ENCODE measurements at regions not wholly inside any gene's neighbourhood (a gene's known extent, or its start where the extent isn't known, plus 50 kb on each side); places are given as distances from the start of the nearest gene placed in this dataset.
A peak's percentile ranks its signal among the peaks of the same experiment; 100 is the strongest.

- no peak for DNase-seq (ENCODE audit: low spot score)
Observed at GRCh38 chr3:167958141-167958540, 137.6 kb downstream of the GOLIM4 start.

GRCh38 chr3:167952969-167953368, 142.8 kb downstream of the GOLIM4 start:
- no peak for DNase-seq (ENCODE audit: low spot score)

GRCh38 chr3:167950212-167950611, 145.5 kb downstream of the GOLIM4 start:
- no peak for DNase-seq (ENCODE audit: low spot score)

- DNase-seq (ENCODE audit: low spot score), result peak; percentile 47
Observed at GRCh38 chr3:167941234-167941995, 154.3 kb downstream of the GOLIM4 start.

GRCh38 chr3:167940241-167940640, 155.5 kb downstream of the GOLIM4 start:
- DNase-seq (ENCODE audit: low spot score), result no peak

GRCh38 chr3:167938516-167938915, 157.2 kb downstream of the GOLIM4 start:
- no peak for DNase-seq (ENCODE audit: low spot score)

GRCh38 chr3:167936019-167936418, 159.7 kb downstream of the GOLIM4 start:
- DNase-seq (ENCODE audit: low spot score), result no peak

- DNase-seq (ENCODE audit: low spot score), result no peak
Observed at GRCh38 chr3:167930453-167930852, 165.3 kb downstream of the GOLIM4 start.

GRCh38 chr3:167929968-167930367, 165.8 kb downstream of the GOLIM4 start:
- no peak for DNase-seq (ENCODE audit: low spot score)

GRCh38 chr3:167928381-167928780, 167.3 kb downstream of the GOLIM4 start:
- no peak for DNase-seq (ENCODE audit: low spot score)

GRCh38 chr3:167920747-167921146, 175.0 kb downstream of the GOLIM4 start:
- DNase-seq (ENCODE audit: low spot score), result no peak

GRCh38 chr3:167919590-167919989, 176.1 kb downstream of the GOLIM4 start:
- no peak for DNase-seq (ENCODE audit: low spot score)

GRCh38 chr3:167918686-167919085, 177.0 kb downstream of the GOLIM4 start:
- no peak for DNase-seq (ENCODE audit: low spot score)

- DNase-seq (ENCODE audit: low spot score), result no peak
Observed at GRCh38 chr3:167918008-167918596, 177.6 kb downstream of the GOLIM4 start.

- peak; percentile 13 for DNase-seq (ENCODE audit: low spot score)
Observed at GRCh38 chr3:167913219-167913835, 177.8 kb downstream of the SERPINI1 start.

- DNase-seq (ENCODE audit: low spot score), result no peak
Observed at GRCh38 chr3:167909952-167910351, 174.4 kb downstream of the SERPINI1 start.

GRCh38 chr3:167909504-167909896, 174.0 kb downstream of the SERPINI1 start:
- no peak for DNase-seq (ENCODE audit: low spot score)

GRCh38 chr3:167908746-167909503, 173.4 kb downstream of the SERPINI1 start:
- DNase-seq (ENCODE audit: low spot score), result no peak

- no peak for DNase-seq (ENCODE audit: low spot score)
Observed at GRCh38 chr3:167908221-167908620, 172.7 kb downstream of the SERPINI1 start.

- DNase-seq (ENCODE audit: low spot score), result no peak
Observed at GRCh38 chr3:167901138-167901537, 165.6 kb downstream of the SERPINI1 start.

GRCh38 chr3:167899093-167899492, 163.6 kb downstream of the SERPINI1 start:
- no peak for DNase-seq (ENCODE audit: low spot score)

- no peak for DNase-seq (ENCODE audit: low spot score)
Observed at GRCh38 chr3:167898091-167898490, 162.6 kb downstream of the SERPINI1 start.

GRCh38 chr3:167895684-167896083, 160.2 kb downstream of the SERPINI1 start:
- no peak for DNase-seq (ENCODE audit: low spot score)

Data from GM03348 (cell line).